ENCODE measurements at regions not wholly inside any gene's neighbourhood (a gene's known extent, or its start where the extent isn't known, plus 50 kb on each side); places are given as distances from the start of the nearest gene placed in this dataset.

DNA sequence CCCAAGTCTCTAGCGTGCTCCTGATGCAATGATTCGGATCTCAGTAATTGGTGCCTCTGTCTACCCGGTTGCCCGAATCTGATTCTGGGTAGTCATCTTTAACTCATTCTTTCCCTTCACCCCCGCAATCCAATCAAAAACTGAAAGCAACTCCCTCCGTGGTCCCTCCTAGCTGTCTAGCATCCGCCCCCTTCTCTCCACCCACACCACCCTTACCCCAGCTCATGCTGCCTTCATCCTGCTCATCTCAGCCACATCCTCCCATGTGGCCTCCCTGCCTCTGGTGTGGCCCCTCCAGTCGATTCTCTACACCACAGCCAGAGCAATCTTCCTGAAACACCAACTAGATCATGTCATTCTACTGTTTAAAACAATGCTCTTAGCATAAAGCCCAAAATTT is 62.3 kb downstream of the TTC32 start:
- TF ChIP-seq GATA2 (IDR thresholded peaks at IDR 0.05; ENCODE audit: low read depth, low read length), result no peak
- TF ChIP-seq GATA3 (IDR thresholded peaks at IDR 0.05; ENCODE audit: low read depth, low read length), result no peak
